ENCODE measurements at regions not wholly inside any gene's neighbourhood (a gene's known extent, or its start where the extent isn't known, plus 50 kb on each side); places are given as distances from the start of the nearest gene placed in this dataset.

DNA sequence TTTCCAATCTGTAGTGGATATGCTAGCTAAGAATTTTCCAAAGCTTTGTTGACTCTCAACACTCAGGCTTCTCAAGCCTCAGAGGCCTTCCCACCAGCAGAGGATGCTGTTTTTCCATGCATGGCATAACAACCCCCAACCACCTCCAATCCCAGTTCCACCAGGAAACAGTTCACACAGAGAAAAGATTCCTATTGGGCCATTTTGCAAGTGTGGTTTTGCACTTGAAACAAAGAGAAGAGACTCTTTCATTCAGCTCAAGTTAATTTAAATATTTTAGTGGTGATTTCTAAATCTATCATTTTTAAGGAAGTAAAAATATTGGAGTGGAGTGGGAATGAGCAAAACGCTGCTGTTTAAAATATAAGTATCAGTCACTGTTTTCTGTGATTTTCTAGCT, 105.6 kb upstream of the COL1A2 start:
- CTCF ChIA-PET (ENCODE audit: low intra/inter-chr PET ratio) = interaction anchor here (0.6 to 1.3 kb wide), 5 partner anchors 106 to 958 kb away, joined by 3 to 5 read pairs (median 3); no protein-coding TSS in a partner anchor
- H3K4me2 ChIP-seq (ENCODE audit: insufficient read depth, low read length) = no peak overlapping the region
- in situ Hi-C loops (cut with MboI) = no loop called here
- TF ChIP-seq RAD21 (CRISPR knock-in tag; conservative IDR thresholded peaks at IDR 0.05 in 1 of 2, IDR thresholded peaks at IDR 0.05 in 1 of 2) (peak; percentile 70 to 88), GTF2F1 (IDR thresholded peaks at IDR 0.05; ENCODE audit: low read depth, low read length) (no peak), SRSF3 (IDR thresholded peaks at IDR 0.05; ENCODE audit: insufficient read depth, low read length) (no peak), MTF1 (CRISPR knock-in tag; IDR thresholded peaks at IDR 0.05; ENCODE audit: borderline replicate concordance) (no peak), SIX5 (IDR thresholded peaks at IDR 0.05; ENCODE audit: borderline replicate concordance in 1 of 2, insufficient read depth in 1 of 2, low read depth in 1 of 2, low read length in 2 of 2) (no peak), ZBTB17 (CRISPR knock-in tag; IDR thresholded peaks at IDR 0.05) (no peak), ILK (tag; IDR thresholded peaks at IDR 0.05; ENCODE audit: borderline replicate concordance, low read depth) (no peak), ARID2 (IDR thresholded peaks at IDR 0.05) (0 out of 2 replicates have a peak, but pooled peaks have one; percentile 54), MCM5 (IDR thresholded peaks at IDR 0.05; ENCODE audit: low read depth) (no peak), MCM2 (IDR thresholded peaks at IDR 0.05; ENCODE audit: low read depth) (no peak), ZNF121 (CRISPR knock-in tag; conservative IDR thresholded peaks at IDR 0.05) (no peak), TEAD4 (IDR thresholded peaks at IDR 0.05; ENCODE audit: low read length) (no peak), TEAD4 (CRISPR knock-in tag; IDR thresholded peaks at IDR 0.05; ENCODE audit: borderline replicate concordance) (no peak)
- TF ChIP-seq, protein P1, sequence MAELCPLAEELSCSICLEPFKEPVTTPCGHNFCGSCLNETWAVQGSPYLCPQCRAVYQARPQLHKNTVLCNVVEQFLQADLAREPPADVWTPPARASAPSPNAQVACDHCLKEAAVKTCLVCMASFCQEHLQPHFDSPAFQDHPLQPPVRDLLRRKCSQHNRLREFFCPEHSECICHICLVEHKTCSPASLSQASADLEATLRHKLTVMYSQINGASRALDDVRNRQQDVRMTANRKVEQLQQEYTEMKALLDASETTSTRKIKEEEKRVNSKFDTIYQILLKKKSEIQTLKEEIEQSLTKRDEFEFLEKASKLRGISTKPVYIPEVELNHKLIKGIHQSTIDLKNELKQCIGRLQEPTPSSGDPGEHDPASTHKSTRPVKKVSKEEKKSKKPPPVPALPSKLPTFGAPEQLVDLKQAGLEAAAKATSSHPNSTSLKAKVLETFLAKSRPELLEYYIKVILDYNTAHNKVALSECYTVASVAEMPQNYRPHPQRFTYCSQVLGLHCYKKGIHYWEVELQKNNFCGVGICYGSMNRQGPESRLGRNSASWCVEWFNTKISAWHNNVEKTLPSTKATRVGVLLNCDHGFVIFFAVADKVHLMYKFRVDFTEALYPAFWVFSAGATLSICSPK (IDR thresholded peaks at IDR 0.05; ENCODE audit: borderline replicate concordance) = no peak
- TF ChIP-seq, protein P2, sequence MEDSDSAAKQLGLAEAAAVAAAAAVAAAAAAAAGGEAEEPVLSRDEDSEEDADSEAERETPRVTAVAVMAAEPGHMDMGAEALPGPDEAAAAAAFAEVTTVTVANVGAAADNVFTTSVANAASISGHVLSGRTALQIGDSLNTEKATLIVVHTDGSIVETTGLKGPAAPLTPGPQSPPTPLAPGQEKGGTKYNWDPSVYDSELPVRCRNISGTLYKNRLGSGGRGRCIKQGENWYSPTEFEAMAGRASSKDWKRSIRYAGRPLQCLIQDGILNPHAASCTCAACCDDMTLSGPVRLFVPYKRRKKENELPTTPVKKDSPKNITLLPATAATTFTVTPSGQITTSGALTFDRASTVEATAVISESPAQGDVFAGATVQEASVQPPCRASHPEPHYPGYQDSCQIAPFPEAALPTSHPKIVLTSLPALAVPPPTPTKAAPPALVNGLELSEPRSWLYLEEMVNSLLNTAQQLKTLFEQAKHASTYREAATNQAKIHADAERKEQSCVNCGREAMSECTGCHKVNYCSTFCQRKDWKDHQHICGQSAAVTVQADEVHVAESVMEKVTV (CRISPR knock-in tag; IDR thresholded peaks at IDR 0.05) = 0 out of 2 replicates have a peak, but pooled peaks have one; percentile 32
- TF ChIP-seq, protein P3, sequence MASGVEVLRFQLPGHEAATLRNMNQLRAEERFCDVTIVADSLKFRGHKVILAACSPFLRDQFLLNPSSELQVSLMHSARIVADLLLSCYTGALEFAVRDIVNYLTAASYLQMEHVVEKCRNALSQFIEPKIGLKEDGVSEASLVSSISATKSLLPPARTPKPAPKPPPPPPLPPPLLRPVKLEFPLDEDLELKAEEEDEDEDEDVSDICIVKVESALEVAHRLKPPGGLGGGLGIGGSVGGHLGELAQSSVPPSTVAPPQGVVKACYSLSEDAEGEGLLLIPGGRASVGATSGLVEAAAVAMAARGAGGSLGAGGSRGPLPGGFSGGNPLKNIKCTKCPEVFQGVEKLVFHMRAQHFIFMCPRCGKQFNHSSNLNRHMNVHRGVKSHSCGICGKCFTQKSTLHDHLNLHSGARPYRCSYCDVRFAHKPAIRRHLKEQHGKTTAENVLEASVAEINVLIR (CRISPR knock-in tag; IDR thresholded peaks at IDR 0.05) = no peak

More for the DNA sequence above, 105.6 kb upstream of the COL1A2 start:
- BruUV-seq (replicated peaks) = no TSS peak
- intact Hi-C loops (cut with micrococcal nuclease) = loop anchor here (1.0 to 10.0 kb wide), 3 partner anchors 106 to 956 kb away; no protein-coding TSS in a partner anchor
- Histone ChIP-seq H4K20me1 (replicated peaks; ENCODE audit: control insufficient read depth, insufficient read depth, low read length) (no peaks in the 10 kb centered on the region), H3K27me3 (ENCODE audit: control insufficient read depth in 2 of 2, insufficient read depth in 2 of 2, low read length in 2 of 2) (no peaks in the 10 kb centered on the region), H3K9ac (ENCODE audit: insufficient read depth in 1 of 2, low read depth in 2 of 2, low read length in 2 of 2) (no peak overlapping the region), H3K79me2 (ENCODE audit: control insufficient read depth, insufficient read depth, low read length) (no peaks in the 10 kb centered on the region), H2AFZ (ENCODE audit: low read depth, low read length) (no peak overlapping the region), H3K9me1 (ENCODE audit: control insufficient read depth, insufficient read depth, low read length) (no peaks in the 10 kb centered on the region), H3K36me3 (ENCODE audit: control insufficient read depth, insufficient read depth, low read length) (no peaks in the 10 kb centered on the region), H3K4me1 (replicated peaks in 1 of 2; ENCODE audit: control insufficient read depth in 2 of 2, insufficient read depth in 2 of 2, low read length in 2 of 2) (no peaks in the 10 kb centered on the region), H3K4me3 (no peak overlapping the region), H3K27ac (ENCODE audit: extremely low read depth, low read depth, low read length) (no peak overlapping the region), H3K9me3 (replicated peaks; ENCODE audit: control insufficient read depth, insufficient read depth, low read depth, low read length) (no peaks in the 10 kb centered on the region)
- WGBS (ENCODE audit: insufficient coverage, low coverage, missing lambda C conversion rate) = 0% methylated on average over 1 of the region's 1 CpG
- POLR2A ChIA-PET = no interaction called here
- DNase-seq (ENCODE audit: extremely low read depth in 1 of 4, low spot score in 3 of 4) (peak in 2 of 4 experiments; percentile 47 to 60), ATAC-seq (peak; percentile 84), FAIRE-seq (no peak)
